NCI-H345 (cell line): ENCODE measurements at regions not wholly inside any gene's neighbourhood (a gene's known extent, or its start where the extent isn't known, plus 50 kb on each side); places are given as distances from the start of the nearest gene placed in this dataset.
A peak's percentile ranks its signal among the peaks of the same experiment; 100 is the strongest.
"Not testable (repeated sequence)": the region's sequence is repeated elsewhere in the genome, so short reads cannot be mapped to it uniquely, and the experiment has no call there.

Experiments used
- DNase-seq: peaks from one replicate; lab custom pipeline; 2025; lab: John Stamatoyannopoulos, UW

DNA sequence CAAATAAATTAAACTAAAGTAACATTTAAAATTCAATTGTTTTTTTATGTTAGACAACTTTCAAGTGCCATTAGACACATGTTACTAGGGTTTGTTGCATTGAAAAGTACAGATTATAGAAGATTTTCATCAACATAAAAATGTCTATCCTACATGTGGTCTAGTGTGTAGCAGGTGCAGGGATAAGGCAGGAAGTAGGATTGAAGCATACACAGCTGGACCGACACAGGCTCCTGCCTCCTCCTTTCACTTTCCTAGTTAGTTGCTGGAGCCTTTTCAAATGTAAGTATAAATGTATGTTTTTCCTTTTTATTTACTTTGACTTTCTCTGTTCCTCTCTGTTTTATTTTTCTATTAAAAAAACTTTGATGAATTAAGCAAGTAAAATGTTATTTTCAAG lies 246.9 kb upstream of the LUZP2 start:
- DNase-seq: no peak

DNA sequence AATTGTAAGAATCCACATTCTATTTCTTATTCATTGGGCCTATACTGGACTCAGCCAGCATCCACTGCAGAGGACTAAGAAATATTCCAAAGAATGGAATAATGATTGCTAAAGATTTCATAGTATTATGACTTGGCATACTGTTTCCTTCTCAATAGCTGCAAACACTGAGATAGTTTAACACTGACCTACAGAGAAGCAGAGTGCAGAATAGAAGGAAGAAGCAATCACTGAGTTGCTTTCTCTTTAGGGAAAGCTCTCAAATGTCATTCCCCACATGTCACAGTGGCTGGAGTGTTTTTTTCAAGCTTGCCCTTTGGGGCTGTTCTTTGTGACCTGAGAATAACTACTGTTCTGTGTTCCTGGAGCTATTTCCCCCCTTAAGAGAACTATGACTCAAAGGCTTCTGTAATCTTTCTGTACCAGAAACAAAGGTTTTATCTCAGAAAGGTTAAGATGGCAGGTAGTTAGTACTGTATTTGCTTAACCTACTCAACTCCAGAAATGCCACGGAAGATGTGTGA lies 243.6 kb upstream of the LUZP2 start:
- DNase-seq: no peak

DNA sequence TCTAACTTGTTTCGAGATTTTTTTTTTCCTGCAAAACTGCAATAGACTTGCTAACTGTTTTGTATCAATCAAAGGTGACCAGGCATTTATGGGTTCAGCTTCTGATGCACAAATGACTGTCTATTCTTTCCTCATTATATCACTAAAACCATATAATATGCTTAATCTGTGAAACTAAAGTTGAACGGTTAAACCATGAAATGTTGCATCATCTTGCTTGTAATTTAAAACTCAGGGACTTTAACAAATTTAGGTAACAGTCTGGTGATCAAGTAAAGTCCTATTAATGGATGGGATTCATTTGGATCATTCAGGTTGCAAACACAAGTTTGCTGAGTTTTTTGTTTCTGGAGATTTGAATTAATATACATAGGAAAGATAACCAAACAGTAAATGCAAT lies 232.0 kb upstream of the LUZP2 start:
- no peak for DNase-seq

DNA sequence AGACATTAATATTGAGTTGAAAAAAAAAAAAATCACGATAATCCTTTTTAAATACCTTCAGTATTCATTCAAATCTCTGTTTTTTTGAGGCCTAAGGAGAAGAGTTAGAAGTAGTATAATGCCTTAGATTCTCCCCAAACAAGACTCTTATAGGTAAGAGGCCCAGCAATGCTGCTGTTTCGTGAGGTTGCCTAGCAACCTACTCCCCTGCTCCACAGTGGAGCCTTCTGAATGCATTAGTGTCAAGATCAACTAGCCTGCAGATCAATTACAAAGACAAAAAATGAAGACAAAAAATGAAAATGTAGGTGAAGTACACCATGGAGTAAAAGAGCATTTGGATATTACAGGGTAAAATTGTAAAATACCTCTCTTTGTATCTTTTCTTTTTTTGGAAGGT lies 229.8 kb upstream of the LUZP2 start:
- no peak for DNase-seq

DNA sequence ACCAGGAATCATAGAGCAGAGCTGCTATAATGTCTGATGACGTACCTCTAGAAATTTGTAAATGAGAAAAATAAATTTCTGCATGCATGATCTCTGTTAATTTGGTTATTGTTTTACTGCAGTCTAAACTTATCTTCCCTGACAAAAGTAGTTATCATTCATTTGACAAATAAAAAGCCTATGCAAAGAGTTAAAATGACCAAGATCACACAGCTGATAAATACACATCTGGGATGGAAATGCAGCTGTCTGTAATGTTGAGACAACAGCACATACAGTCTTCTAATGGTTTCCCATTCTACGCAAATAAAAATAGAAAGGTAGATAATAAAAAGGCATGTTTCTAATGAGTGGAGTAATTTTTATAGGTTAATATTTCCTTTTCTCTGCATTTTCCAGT lies 225.1 kb upstream of the LUZP2 start:
- DNase-seq: no peak

DNA sequence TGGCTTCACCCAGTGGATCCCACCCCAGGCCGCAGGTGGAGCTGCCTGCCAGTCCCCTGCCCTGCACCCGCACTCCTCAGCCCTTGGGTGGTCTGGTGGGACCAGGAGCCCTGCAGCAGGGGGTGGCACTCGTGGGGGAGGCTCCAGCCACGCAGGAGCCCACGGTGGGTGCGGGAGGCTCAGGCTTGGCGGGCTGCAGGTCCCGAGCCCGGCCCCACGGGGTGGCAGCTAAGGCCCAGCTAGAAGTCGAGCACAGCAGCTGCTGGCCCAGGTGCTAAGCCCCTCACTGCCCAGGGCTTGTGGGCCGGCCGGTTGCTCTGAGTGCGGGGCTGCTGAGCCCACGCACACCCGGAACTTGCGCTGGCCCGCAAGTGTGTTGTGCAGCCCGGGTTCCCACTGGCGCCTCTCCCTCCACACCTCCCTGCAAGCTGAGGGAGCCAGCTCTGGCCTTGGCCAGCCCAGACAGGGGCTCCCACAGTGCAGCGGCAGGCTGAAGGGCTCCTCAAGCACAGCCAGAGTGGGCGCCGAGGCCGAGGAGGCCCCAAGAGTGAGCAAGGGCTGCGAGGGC lies 222.6 kb upstream of the LUZP2 start:
- DNase-seq: not testable (repeated sequence)

DNA sequence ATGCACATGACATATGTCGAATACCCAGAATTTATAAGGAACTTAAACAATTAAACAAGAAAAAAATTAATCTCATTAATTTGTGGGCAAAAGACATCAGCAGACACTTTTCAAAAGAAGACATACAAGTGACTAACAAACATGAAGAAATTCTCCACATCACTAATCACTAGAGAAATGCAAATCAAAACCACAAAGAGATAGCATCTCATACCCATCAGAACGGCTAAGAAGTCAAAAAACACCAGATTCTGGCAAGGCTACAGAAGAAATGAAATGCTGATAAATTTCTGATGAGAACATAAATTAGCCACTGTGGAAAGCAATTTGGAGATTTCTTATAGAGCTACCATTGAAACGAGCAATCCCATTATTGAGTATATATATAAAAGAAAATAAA lies 210.6 kb upstream of the LUZP2 start:
- no peak for DNase-seq

DNA sequence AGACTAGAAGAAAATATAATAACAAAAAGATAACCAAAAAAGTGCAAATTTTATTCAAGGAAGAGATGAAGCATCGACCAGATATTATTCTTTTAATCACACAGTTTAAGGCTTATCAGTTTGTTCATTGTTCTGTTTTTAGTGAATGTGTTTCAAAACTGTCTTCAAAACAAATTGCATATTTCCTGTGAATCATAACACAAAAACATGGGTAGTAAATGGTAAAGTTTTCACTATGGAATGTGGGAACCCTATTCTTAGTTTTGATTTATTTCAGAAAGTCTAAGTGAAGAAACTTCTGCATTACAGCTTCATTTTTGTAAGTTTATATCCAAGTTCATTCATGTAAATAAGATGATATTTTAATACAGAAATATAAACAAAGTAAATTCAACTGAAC lies 207.6 kb upstream of the LUZP2 start:
- DNase-seq: no peak

DNA sequence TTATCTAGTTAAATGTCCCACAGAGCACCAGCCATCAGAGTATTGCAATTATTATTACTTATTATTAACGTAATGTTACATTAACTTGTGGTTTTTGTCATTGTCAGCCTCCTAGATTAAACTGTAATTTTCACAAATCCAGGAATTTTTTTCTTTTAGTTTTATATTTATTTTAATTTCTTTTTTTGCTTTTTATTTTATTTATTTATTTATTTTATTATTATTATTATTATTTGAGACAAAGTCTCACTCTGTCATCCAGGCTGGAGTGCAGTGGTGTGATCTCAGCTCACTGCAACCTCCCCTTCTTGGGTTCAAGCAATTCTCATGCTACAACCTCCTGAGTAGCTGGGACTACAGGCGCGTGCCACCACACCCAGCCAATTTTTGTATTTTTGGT lies 202.9 kb upstream of the LUZP2 start:
- no peak for DNase-seq

DNA sequence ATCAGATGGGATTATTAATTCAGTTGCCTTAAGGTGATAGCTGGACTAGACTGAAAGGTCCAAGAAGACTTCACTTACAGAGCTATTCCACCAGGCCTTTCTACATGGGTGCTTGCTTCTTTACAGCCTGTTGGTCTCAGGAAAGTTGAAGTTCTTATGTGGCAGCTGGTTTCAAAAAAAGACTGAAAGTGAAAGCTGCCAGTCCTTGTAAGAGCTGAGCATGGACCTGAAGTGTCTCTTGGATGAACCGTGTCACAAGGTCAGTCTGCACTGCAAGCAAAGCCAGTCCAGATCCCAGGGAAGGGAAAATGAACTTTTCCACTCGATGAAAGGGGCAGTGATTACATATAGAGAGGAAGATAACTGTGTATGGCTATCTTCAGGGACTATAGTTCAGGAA lies 201.5 kb upstream of the LUZP2 start:
- no peak for DNase-seq

DNA sequence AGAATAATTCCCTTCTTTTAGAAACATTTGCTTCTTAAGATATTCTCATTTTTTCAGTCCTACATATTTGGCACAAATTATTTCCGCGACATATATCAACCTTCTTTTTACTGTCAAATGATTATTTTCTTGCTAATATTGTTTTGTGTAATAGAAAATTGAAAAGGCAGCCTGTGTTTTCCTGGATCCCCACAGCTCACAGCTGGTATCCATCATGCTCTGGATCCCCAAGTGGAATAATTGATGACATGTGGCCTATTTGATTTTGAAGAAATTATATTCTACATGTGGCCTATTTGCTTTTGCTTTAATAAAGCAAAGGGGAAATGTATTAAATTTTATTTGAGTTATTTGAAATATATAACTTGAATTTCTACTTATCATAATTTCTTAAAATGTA lies 199.4 kb upstream of the LUZP2 start:
- no peak for DNase-seq

DNA sequence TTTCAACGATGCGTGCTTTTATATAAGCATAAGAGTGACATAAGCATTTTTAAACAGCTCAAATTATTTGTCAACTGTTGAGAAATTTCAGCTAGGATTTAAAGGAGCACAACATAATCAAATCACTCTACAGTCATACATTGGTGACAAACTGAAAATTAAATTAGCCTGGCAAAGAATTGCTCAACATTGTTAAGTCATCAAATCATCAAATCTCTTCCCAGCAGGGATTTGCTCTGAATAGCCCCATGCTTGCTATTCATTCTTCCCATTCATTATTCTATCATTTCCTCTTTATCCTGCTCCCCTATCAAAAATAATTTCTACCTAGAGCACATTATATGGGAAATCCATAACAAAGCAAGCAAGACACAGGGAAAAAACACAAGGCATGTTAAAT lies 198.7 kb upstream of the LUZP2 start:
- DNase-seq: no peak

DNA sequence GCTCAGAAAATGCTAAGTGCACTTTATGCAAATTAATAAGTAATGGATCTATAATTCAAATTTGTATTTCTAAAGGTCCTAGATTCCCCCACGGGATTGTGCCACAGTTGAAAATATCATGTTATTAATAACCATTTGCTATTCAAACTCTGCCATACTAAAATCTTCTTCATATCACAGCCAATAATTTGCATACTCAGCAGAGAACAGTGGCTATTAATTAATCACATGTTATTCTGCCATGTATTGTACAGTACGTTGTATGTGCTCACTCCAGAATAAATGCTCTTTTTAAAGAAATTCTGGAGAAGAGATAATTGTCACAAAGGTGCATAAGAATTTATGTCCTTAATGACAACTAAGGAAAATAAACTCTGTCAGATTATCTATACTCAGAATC lies 184.9 kb upstream of the LUZP2 start:
- no peak for DNase-seq

DNA sequence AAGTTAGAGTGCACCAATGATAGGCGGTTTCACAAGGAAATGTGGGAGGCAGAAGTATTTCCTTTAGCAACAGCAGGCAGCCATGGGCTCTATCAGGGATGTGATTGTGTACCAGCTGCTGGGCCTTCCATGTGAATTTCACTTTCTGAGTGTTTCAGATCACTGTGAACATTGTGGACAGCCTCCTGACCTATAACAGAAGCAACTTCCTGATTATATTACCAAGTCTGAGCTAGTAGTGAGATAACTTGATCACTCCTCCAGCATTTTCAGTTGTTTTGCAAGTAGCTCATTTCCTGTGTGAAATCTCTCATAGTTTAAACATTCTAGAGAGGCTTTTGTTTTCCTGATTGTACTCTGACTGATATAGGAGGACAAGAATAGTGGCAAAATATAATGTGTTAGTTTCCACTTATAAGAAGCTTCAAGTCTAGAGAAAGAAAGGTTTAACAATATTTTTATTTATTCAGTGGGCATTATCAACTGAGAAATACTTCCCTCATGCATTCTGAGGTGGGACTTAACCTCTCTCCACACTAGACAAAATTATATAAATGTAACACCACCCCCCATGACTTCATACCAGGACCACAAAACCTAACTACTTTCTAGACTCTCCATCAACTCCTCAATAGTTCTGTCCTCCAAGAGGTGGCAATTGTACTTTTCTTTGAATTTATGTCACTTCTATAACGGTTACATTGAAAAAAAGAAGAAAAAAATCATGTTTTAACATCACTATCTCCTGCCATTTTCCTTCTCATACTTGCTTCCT lies 184.2 kb upstream of the LUZP2 start:
- DNase-seq: no peak

DNA sequence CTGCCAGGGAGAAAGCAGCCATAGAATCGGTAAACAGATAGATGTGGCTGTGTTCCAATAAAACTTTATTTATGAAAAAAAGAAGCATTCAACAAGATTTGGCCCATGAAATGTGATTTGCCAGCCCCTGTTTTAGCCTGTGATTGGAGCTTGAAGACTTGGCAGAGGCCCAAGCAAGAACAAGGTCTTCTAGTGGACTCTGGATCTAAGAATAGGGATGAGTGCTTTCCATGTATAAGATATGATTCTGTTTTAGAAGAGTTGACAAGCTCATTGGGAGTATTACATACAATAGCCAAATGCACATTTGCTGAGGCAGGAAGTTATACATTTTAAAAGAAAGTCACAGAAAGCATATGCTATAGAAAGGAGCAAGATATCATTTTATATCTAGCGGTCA lies 175.6 kb upstream of the LUZP2 start:
- no peak for DNase-seq

DNA sequence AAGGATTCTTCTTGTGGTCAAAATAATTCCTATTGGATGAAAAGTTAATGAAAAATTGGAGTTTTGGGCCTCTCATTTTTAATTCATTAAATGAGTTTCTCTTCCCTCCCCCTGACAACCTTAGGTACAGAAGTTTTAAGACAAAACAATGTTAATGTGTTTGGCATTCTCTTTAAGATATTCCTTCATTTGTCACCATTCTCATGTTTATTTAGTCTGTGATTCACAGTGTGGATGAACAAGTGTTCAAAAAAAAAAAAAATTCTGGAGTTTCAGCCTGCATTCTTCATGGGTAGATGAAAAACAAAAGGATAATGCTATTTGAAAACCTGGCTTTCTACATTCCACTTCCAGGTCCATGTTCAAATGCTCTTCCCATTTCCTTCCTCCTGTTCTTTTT lies 172.6 kb upstream of the LUZP2 start:
- DNase-seq: no peak

DNA sequence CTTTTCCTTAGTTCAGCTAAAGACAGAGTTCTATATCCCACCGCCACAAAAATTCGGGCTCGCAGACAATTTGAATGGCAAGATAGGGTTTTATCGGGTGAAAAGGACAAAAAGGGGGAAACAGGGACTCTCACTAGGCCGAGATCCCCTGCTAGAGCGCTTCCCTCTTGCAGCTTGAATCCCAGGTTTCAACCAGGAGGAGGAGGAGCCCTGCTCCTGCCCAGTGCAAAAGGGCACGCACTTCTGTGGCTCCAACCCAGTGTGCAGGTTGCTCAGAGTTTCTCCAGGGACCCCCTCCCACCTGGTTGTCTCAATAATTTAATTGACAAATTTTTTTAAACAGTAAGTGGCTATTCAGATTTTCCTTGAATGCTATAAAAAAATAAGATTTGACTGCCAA lies 152.6 kb upstream of the LUZP2 start:
- DNase-seq: no peak

DNA sequence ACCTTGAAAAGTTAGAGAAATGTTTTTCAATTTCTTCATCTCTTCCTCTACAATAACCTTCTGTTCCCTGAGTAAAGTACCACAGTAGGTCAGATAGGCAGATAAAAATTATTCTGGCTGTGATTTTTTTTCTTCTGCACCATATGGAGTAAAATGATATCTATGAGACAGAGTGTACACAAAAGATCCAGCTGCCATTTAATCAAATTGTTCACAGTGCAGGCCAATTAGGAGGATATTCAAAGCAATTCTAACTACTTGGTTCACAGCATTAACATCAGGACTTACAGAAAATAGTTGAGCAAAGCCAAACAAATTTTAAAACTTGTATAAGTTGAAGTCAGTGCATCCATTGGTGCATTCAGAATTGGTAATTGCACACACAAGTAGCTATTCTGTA lies 147.9 kb upstream of the LUZP2 start:
- no peak for DNase-seq

DNA sequence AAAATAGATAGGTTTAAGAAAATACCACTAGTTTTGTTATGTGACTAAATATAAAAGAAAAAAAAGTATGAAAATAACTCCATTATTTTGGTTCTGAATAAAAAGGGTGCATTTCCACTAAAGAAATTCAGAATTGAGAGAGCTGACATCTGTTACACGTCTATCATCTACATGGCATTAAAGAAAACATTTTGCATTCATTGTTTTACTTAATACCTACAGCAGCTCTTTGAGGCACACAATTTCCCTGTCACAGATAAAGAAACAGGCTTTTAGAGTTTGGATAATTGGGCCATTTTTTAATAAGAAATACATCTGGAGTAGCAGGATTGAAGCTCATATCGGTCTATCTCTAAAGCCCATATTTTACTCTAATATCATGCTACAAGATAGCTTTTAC lies 145.7 kb upstream of the LUZP2 start:
- no peak for DNase-seq

DNA sequence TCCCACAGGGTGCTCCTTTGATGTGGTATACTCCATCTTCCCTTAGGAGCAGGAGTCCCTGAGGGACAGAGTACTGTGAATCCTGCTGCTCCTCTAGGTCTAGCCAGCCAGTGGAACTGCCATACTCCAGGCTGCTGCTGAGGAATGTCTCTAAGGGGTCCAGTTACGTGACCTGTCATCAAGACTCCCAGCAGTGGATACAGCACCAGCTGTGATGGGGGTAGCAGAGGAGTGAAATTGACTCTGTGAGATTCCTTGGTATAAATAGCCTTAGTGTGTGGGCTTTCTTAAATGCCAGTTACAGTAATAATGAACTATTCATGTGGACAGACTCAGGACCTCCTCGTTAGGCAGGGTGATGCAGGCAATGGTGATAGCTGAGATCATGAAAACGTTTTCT lies 140.4 kb upstream of the LUZP2 start:
- no peak for DNase-seq

DNA sequence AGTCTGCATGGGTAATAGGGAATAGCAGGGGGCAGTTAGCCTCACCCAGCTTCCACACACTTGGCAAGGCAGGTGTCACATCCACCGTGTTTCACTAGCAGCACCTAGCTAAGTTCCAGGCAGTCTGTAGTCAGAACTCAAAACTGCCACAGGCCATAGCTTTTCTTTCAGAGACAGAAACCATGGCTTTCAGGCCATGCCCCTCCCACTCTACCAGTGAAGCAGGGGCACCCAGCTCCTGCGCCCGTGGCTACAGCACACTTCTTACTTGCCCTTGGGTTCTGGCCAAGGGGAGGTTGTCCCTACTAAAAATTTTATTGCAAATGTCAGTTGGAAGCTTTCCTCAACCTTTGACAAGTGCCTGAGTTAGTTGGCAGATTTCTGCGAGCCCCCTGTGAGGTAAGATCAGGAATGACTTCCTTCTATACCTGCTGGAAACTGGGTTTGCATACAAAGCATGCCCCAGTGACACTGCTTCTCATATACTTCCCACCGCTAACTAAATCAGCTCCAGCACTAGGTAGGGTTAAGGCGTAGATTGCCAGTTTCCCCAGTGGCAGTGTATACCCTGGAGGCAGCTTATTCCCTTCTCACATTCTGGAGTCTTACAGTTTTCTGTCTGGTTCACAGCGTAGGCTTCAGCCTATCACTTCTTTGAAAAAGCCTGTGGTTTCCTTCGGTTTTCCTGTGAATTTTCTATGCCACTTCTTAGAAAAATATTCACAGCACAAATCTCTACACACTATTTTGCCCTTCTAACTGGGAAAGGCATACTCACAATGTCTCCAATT lies 139.0 kb upstream of the LUZP2 start:
- DNase-seq: peak; percentile 32

DNA sequence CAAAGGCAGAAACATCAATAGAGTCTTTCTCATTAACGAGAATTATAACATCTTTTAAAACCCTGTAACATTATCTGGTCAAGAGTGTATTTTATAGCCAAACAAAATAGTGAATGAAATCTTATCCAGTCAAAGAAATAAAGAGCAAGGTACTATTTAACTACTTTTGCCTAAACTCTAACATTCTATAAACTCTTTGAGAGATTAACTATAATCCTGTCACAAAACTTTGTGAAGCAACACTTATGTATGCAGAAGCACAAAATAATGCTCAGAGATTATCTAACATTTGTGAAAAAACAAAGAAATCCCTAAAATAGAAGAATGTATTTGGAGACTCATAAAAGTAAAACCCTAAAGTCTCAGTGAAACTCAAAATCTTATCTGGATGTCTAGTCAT lies 124.4 kb upstream of the LUZP2 start:
- no peak for DNase-seq

DNA sequence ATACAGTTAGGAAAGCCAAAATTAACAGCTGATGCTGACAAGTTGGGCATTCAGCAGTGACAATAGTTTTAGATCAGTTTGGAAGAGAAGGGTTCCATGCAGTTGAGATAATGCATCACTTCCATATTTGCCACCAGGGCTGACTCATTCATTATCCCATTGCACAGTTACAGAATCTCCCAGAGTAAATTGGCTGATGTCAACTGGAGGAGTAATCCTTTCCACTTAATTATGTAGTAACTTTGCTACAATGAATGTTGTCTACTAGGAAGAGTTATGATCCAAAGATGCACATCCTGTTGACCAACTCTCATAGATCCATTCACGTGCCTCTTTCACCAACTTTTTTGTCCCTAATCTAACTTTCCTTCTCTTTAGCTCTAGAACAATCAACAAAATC lies 123.3 kb upstream of the LUZP2 start:
- no peak for DNase-seq
